ENCODE measurements at regions not wholly inside any gene's neighbourhood (a gene's known extent, or its start where the extent isn't known, plus 50 kb on each side); places are given as distances from the start of the nearest gene placed in this dataset.

- no peak for TF ChIP-seq JUND (IDR thresholded peaks at IDR 0.05; ENCODE audit: low read length)
- no peak for TF ChIP-seq BRCA1 (IDR thresholded peaks at IDR 0.05; ENCODE audit: low read depth, low read length)
These were observed 642.6 kb upstream of the AUTS2 start (continued) for GRCh38 chr7:68955656-68956055.

All from H1 (cell line).